Stimulated activated CD4-positive, alpha-beta T cell treated with anti-CD3 and anti-CD28 coated beads, Interleukin-1b, Interleukin-23, amount 100 ng/mL, for 48 hours (primary cell): ENCODE measurements at regions not wholly inside any gene's neighbourhood (a gene's known extent, or its start where the extent isn't known, plus 50 kb on each side); places are given as distances from the start of the nearest gene placed in this dataset.

Source experiments
- DNase-seq: peaks from one replicate; pipeline ENCODE4 v3.0.0-alpha.2; 2020

DNA sequence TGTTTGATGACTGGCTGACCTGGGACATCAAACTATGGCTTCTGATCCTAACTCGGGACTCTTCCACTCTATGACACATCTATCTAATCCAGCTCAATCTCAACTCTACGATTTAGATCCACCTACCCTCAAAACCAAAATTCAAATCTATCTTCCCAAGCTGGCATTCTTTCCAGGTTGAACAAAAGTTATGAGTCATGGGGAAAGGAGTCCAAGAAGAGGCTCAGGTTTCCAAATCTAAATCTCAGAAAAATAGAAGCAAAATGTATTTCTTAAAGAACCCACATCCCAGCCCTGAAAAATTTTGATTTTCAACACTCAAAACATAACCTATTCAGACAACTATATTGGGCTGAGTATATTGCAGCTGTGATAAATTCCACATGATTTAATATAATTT, 143.9 kb upstream of the IPO5 start:
- DNase-seq, result no peak

- no peak for DNase-seq
Measured at GRCh38 chr13:97810152-97810551, 143.3 kb upstream of the IPO5 start.

- DNase-seq, result no peak
Measured at GRCh38 chr13:97822377-97822776, 131.1 kb upstream of the IPO5 start.

GRCh38 chr13:97826421-97827012, 127.0 kb upstream of the IPO5 start:
- no peak for DNase-seq

GRCh38 chr13:97834250-97834649, 119.2 kb upstream of the IPO5 start:
- no peak for DNase-seq

DNA sequence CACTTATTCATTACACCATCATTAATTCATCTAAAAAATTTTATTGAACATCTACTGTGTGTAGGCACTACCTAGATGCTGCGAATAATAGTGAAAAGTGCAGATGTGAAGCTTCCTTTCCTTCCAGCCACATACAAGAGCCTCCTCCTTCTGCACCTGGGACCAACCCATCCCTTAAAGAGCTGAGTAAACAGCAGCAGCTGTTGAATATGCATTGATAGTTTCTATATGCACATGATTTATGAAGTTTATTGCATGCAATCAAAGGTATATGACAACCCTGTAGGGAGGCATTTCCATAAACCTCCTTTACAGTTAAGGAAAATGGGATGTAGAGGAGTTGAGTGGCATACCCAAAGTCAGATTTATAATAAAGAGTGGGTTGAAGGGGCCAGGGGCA, 110.3 kb upstream of the IPO5 start:
- DNase-seq, result no peak

DNA sequence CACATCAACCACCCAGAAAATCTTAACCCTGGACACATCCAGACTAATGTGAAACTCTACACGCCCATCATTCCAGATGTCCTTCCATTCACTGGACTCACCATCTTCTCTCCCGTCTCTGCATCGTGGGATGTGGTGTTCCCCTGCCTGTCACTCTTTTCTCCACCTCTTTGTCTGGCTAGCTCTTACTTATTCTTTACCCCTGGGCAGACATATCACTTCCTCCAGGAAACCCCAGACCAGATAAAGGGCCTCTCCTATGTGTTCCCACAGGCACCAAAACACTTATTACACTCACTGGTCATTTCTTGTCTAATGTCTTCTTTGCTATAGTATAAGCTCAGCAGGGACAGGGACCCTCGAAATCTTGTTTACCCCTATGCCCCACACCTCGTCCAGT, 109.3 kb upstream of the IPO5 start:
- no peak for DNase-seq

DNA sequence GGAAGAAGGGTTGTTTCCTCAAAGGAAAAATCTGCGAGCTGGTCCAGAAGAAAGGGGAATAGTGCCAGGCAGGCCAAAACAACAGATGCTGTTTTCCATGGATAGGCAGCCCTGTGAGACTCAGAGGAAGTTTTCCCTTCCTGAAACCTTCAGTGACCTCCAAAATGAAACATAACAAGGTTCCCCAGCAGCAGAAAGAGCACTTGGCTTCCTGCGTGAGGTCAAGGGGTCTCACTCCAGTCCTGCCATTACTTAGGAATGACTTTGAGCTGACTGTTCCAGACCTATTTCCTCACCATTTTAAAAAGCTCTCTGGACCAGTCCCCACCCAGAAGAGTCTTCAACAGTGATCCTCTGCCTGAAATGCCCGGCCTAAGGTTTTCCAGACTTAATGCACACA, 104.6 kb upstream of the IPO5 start:
- DNase-seq, result no peak

DNA sequence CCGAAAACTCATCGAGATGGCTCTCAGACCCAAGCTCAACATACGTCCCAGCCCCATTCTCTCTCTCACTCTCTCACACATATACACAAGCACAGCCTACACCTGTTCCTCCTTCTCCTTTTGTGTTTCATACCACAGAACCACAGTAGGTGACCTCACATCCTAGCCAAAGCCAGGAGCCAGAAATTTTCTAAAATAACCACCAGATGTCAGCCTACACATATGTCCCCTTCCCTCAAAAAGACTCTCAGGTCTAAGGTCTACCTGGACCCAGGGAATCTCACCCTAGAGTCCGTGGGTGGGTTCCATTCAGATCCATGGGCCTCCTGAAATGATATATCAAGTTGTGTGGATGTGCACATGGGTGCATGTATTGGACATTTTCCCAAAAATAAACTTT, 104.2 kb upstream of the IPO5 start:
- DNase-seq, result no peak

GRCh38 chr13:97851269-97851668, 102.2 kb upstream of the IPO5 start:
- no peak for DNase-seq

- no peak for DNase-seq
Measured at GRCh38 chr13:97852181-97852874, 101.1 kb upstream of the IPO5 start.

GRCh38 chr13:97853550-97853949, 99.9 kb upstream of the IPO5 start:
- DNase-seq, result no peak

DNA sequence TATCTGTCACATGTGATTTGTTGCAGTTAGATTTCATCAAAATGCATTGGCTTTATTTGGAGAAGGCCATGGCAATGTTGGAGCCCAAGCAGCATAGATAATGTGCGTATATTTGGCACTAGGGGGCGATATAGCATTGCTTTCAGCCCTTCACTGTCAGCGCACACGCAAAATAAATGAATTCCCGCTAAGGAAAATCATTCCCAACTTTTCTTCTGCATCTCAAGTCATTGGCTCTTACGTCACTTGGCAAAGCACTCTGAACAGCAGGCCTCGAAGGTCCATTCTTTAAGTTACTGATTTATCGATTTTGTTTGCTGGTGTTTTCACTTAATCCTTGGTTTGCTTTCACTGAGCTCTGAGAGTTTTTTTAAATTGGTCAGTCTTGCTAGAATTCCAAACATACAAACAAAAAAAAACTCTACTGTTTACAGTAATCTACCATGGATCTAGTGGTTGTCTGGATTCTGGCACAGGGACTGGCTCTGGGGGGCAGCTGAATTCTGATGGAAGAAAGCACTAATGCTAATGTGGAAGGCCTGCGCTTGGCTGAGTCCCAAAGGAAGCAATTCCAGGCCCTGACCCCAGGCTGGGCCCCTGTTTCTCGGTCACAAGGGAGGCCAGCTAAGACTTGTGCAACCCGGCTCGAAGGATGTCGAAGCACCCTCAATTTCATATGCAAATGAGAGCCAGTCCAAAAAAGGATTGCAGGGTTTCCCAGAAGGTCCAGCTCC, 97.7 kb upstream of the IPO5 start:
- DNase-seq, result peak; percentile 7

DNA sequence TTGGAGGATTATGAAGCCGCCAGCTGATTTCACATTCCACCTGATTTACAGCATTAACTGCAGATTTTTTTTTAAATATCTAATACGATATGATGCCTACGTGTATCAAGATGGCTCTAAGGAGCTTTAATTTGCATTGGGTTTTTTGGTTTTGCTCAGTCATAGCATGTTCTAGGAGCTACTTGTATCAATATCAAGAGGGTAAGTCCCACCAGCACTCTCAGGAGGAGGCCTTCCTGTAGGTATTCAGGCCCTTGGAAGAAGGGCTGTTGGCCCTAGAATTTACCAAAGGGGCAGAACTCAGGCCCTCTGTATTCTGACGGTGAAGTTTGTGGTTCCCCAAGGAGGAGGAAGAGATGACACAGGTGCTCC, 97.2 kb upstream of the IPO5 start:
- DNase-seq, result no peak

DNA sequence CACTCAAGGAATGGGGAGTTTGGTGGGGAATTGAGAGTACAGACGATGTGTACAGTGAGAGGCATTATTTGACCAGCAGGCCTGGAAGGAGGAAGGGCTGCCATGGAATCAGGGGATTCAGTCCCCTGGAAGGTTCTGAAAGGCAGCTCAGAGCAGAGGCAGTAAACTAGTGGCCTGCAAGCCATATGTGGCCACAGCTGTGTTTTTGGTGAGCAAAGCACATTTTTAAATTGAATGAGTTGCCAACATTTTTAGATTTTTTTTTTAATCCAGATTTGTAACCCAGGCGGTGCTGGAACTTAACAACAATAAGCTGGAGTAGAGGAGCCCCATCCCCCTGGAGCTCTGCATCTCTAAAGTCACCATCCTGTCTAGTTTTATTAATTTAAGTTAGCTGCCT, 95.3 kb upstream of the IPO5 start:
- DNase-seq, result no peak

GRCh38 chr13:97866346-97866745, 87.1 kb upstream of the IPO5 start:
- DNase-seq, result no peak

- DNase-seq, result no peak
Measured at GRCh38 chr13:97866751-97867150, 86.7 kb upstream of the IPO5 start.

- DNase-seq, result no peak
Measured at GRCh38 chr13:97873398-97873797, 80.1 kb upstream of the IPO5 start.

GRCh38 chr13:97875218-97875617, 78.3 kb upstream of the IPO5 start:
- DNase-seq, result no peak

DNA sequence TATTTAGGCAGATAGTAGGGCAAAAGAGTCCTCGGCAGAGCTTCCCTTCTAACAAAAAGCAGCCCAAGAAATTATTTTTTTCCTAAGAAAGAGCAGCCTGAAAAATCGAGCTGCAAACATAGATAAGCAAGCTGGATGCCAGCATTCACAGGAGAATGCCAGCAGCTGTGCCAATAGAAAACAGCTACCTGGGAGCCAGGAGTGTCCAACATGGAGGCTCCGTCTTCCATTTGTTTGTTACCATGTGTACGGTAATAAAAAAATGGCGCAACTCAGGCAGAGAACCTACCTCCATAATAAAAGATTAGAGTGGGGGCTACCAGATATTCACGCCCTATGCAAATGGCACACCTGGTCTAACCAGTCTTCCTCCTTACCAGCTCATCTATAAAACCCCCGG, 77.6 kb upstream of the IPO5 start:
- DNase-seq, result no peak

DNA sequence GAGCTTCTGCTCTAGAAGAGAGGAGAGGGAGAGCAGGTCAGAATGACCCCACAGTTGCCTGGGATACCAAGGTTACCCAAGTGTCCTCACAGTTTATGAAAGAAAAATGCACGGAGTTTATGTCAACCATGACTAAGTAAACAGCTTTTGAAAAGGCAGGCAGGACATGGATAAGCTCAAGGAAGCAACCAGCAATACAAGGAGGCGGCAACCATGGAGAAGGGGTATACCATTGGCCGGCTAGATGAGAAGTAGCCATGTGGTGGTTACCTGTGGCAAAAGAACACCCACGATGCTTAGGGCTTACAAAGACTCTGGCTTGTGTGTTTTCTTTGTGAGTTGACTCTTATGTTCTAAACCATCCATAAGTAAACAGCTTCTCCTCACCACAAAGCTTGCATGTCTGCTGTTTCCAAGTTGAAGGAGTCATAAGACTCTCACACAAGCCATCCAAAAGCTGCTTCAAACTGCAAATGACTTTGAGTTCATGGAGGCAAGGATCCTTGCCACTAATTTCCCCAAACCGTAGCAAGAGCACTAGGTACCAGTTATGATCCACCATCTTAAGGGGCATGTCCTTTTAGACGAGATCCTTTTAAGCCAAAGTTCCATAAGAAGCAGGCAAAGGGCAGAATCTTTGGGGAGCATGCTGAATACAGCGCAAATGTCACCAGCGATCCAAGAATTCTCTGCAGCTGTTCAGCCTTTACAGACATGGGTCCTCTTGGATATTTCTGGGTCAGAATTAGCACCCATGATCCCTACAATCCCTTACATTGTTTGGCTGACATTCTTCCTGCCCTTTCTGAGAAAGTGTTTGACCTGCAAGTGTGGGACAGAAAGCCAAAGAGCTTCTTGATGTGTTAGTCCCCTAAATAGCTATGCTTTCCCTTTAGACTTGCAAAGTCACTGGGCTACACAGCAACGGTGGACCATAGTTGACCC, 74.8 kb upstream of the IPO5 start:
- no peak for DNase-seq

DNA sequence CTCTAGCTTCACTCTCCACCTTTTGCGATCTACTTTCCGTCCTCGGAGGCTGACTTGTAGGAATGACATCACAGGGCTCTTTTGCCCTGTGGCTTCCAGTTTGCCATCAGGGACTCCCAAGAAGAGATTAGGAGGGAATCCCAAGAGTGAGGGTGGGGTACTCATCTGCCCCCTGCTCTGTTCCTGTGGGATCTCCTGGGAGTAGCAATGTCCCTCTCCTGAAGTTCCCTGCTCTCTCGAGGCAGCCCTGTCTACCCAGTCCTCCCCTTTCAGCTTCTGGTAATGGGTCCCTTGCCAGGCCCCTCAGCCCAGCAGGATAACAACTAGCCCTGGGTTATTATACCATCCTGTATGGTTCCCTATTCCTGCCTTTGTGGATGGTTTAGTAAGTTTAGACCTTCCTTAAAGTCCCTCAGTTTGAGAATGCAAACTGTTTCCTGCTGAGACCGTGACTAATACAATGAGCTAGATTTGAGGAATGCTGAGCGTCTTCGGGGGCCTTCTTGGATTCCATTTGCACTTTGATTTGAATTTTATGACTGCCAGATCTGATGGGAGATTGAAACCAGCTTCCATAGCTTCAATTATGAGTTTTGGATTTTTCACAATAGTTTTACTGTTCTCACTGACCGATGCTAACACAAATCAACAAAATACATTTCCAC, 73.7 kb upstream of the IPO5 start:
- no peak for DNase-seq

DNA sequence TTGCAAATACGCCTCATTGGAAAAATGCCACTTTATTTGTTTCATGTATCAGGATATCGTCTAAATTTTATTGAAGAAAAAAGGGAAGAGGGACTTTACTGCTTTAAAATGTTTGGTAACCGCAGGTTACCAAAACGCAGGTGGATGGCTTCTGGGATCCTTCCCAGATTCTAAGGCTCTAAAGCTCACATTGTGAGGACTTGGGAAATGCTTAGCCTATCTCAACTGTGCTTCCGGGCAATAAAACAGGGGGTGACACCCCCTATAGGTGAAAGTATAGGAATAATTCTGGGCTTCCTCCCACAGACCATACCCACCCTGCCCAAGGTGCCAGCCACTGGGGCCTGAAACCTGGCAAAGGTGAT, 73.2 kb upstream of the IPO5 start:
- no peak for DNase-seq
